IPS-18a (cell line): ENCODE measurements at regions not wholly inside any gene's neighbourhood (a gene's known extent, or its start where the extent isn't known, plus 50 kb on each side); places are given as distances from the start of the nearest gene placed in this dataset.
"Not testable (repeated sequence)": the region's sequence is repeated elsewhere in the genome, so short reads cannot be mapped to it uniquely, and the experiment has no call there.

ENCODE experiments used
- H3K27ac ChIP-seq: one replicate; pipeline ENCODE4 v1.5.1; 2013; ENCODE audit warnings: low read length
- H3K27me3 ChIP-seq: one replicate; pipeline ENCODE4 v1.6.1; 2013; ENCODE audit warnings: mild to moderate bottlenecking, low read length; ENCODE audit not compliant: control insufficient read depth, insufficient read depth
- H3K36me3 ChIP-seq: one replicate; pipeline ENCODE4 v1.6.1; 2013; ENCODE audit warnings: low read depth, low read length; ENCODE audit not compliant: control insufficient read depth
- H3K4me1 ChIP-seq: one replicate; pipeline ENCODE4 v1.6.1; 2013; ENCODE audit warnings: low read depth, low read length; ENCODE audit not compliant: control insufficient read depth
- H3K4me3 ChIP-seq: one replicate; pipeline ENCODE4 v1.5.1; 2013; ENCODE audit warnings: low read length
- H3K9ac ChIP-seq: one replicate; pipeline ENCODE4 v1.6.1; 2013; ENCODE audit warnings: mild to moderate bottlenecking, low read length, moderate library complexity
- H3K9me3 ChIP-seq: one replicate; pipeline ENCODE4 v1.6.1; 2013; ENCODE audit warnings: low read depth, low read length; ENCODE audit not compliant: control insufficient read depth

GRCh38 chr2:173713904-173714555 is 251.1 kb downstream of the SP3 start:
- Histone ChIP-seq H3K27ac (no peak overlapping the region), H3K9ac (no peak overlapping the region), H3K9me3 (no peaks in the 10 kb centered on the region), H3K4me3 (no peak overlapping the region), H3K27me3 (no peaks in the 10 kb centered on the region), H3K36me3 (no peaks in the 10 kb centered on the region), H3K4me1 (no peaks in the 10 kb centered on the region)

GRCh38 chr2:173715441-173715840 is 249.7 kb downstream of the SP3 start:
- no peaks in the 10 kb centered on the region for H3K4me1 ChIP-seq
- no peak overlapping the region for H3K9ac ChIP-seq
- no peaks in the 10 kb centered on the region for H3K36me3 ChIP-seq
- no peak overlapping the region for H3K4me3 ChIP-seq
- H3K27me3 ChIP-seq = no peaks in the 10 kb centered on the region
- no peak overlapping the region for H3K27ac ChIP-seq
- H3K9me3 ChIP-seq = no peaks in the 10 kb centered on the region

- Histone ChIP-seq H3K9me3 (no peaks in the 10 kb centered on the region), H3K9ac (no peak overlapping the region), H3K4me3 (no peak overlapping the region), H3K27me3 (no peaks in the 10 kb centered on the region), H3K27ac (no peak overlapping the region), H3K36me3 (no peaks in the 10 kb centered on the region), H3K4me1 (no peaks in the 10 kb centered on the region)
Observed at GRCh38 chr2:173716458-173717052, 248.6 kb downstream of the SP3 start.

GRCh38 chr2:173719471-173719870 is 245.7 kb downstream of the SP3 start:
- H3K27ac ChIP-seq = no peak overlapping the region
- no peaks in the 10 kb centered on the region for H3K27me3 ChIP-seq
- no peaks in the 10 kb centered on the region for H3K36me3 ChIP-seq
- no peak overlapping the region for H3K9ac ChIP-seq
- H3K4me1 ChIP-seq = no peaks in the 10 kb centered on the region
- no peaks in the 10 kb centered on the region for H3K9me3 ChIP-seq
- no peak overlapping the region for H3K4me3 ChIP-seq

GRCh38 chr2:173720306-173720705 is 244.9 kb downstream of the SP3 start:
- Histone ChIP-seq H3K27me3 (no peaks in the 10 kb centered on the region), H3K27ac (no peak overlapping the region), H3K4me1 (no peaks in the 10 kb centered on the region), H3K36me3 (no peaks in the 10 kb centered on the region), H3K4me3 (no peak overlapping the region), H3K9ac (no peak overlapping the region), H3K9me3 (no peaks in the 10 kb centered on the region)

- H3K27ac ChIP-seq = no peak overlapping the region
- no peaks in the 10 kb centered on the region for H3K36me3 ChIP-seq
- no peak overlapping the region for H3K9ac ChIP-seq
- no peak overlapping the region for H3K4me3 ChIP-seq
- no peaks in the 10 kb centered on the region for H3K27me3 ChIP-seq
- no peaks in the 10 kb centered on the region for H3K4me1 ChIP-seq
- no peaks in the 10 kb centered on the region for H3K9me3 ChIP-seq
Observed at GRCh38 chr2:173734797-173735196, 230.4 kb downstream of the SP3 start.

- not testable (repeated sequence) for H3K36me3 ChIP-seq, H3K4me3 ChIP-seq, H3K9ac ChIP-seq, H3K27me3 ChIP-seq, H3K4me1 ChIP-seq, H3K27ac ChIP-seq, H3K9me3 ChIP-seq
Observed at GRCh38 chr2:173737954-173738575, 227.1 kb downstream of the SP3 start.

GRCh38 chr2:173739006-173739405 is 226.2 kb downstream of the SP3 start:
- Histone ChIP-seq H3K27ac (no peak overlapping the region), H3K36me3 (no peaks in the 10 kb centered on the region), H3K9ac (no peak overlapping the region), H3K4me3 (no peak overlapping the region), H3K9me3 (no peaks in the 10 kb centered on the region), H3K27me3 (no peaks in the 10 kb centered on the region), H3K4me1 (no peaks in the 10 kb centered on the region)

GRCh38 chr2:173740639-173741038 is 224.5 kb downstream of the SP3 start:
- no peaks in the 10 kb centered on the region for H3K9me3 ChIP-seq
- no peaks in the 10 kb centered on the region for H3K36me3 ChIP-seq
- no peak overlapping the region for H3K9ac ChIP-seq
- no peak overlapping the region for H3K27ac ChIP-seq
- H3K4me1 ChIP-seq = no peaks in the 10 kb centered on the region
- no peaks in the 10 kb centered on the region for H3K27me3 ChIP-seq
- H3K4me3 ChIP-seq = no peak overlapping the region

GRCh38 chr2:173741759-173742158 is 223.4 kb downstream of the SP3 start:
- Histone ChIP-seq H3K9ac (no peak overlapping the region), H3K4me3 (no peak overlapping the region), H3K27me3 (no peaks in the 10 kb centered on the region), H3K9me3 (no peaks in the 10 kb centered on the region), H3K27ac (no peak overlapping the region), H3K4me1 (peaks cover 5% of the 10 kb centered on the region), H3K36me3 (no peaks in the 10 kb centered on the region)

GRCh38 chr2:173747035-173747434 is 218.1 kb downstream of the SP3 start:
- Histone ChIP-seq H3K27me3 (no peaks in the 10 kb centered on the region), H3K9ac (no peak overlapping the region), H3K9me3 (no peaks in the 10 kb centered on the region), H3K4me1 (peaks cover 43% of the 10 kb centered on the region), H3K27ac (no peak overlapping the region), H3K36me3 (no peaks in the 10 kb centered on the region), H3K4me3 (no peak overlapping the region)

- H3K4me1 ChIP-seq = peaks cover 47% of the 10 kb centered on the region
- H3K4me3 ChIP-seq = no peak overlapping the region
- H3K36me3 ChIP-seq = no peaks in the 10 kb centered on the region
- H3K27ac ChIP-seq = no peak overlapping the region
- no peak overlapping the region for H3K9ac ChIP-seq
- H3K27me3 ChIP-seq = no peaks in the 10 kb centered on the region
- no peaks in the 10 kb centered on the region for H3K9me3 ChIP-seq
Observed at GRCh38 chr2:173749315-173749714, 215.9 kb downstream of the SP3 start.
